Right ventricle myocardium superior (tissue), 1 donor: ENCODE measurements at regions not wholly inside any gene's neighbourhood (a gene's known extent, or its start where the extent isn't known, plus 50 kb on each side); places are given as distances from the start of the nearest gene placed in this dataset.

Experiments
- ATAC-seq: fragments of 200-7000 bp; cut with Tn5 transposase; one replicate; pipeline ENCODE4 v1.9.1; 2020; ENCODE audit warnings: mild to moderate bottlenecking; ENCODE audit not compliant: poor library complexity
- DNase-seq: peaks from one replicate; pipeline ENCODE4 v3.0.0-alpha.2; 2020
- intact Hi-C: fragments of 100-400 bp; cut with DNase I; formaldehyde crosslinking; loops from one replicate; pipeline ENCODE4 v1.11.2; 2022
- donor health status: DM: no; HTN: yes; CAD: no; lungs with severe emphysema.

- intact Hi-C loops: loop anchor here (5.0 kb wide), 1 partner anchor 104 kb away; no protein-coding TSS in a partner anchor
- no peak for DNase-seq
Measured at GRCh38 chr2:39593439-39594393, 72.0 kb upstream of the TMEM178A start.

DNA sequence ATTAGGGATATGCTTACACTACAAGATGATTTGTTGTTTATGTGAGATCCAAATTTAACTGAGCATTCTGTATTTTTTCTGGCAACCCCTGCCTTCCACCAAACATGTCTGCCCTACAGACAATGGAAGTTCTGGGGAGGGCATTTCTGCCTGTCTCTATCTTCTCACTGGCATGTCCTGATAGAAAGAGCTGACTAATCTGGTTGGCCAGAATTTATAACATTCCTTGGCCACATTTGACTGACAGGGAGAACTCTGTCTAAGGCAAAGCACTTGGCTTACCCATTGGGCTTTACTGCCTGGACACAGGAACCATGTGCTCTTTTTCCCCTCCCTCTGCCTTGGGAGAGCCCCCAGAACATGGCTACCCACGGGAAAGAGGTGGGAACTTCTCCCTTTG, 70.6 kb upstream of the TMEM178A start:
- no peak for DNase-seq
- intact Hi-C loops: no loop called here
- ATAC-seq: no peak

More at GRCh38 chr2:39593439-39594393, 72.0 kb upstream of the TMEM178A start:
- ATAC-seq: peak; percentile 92

- intact Hi-C loops: no loop called here
- no peak for DNase-seq
- no peak for ATAC-seq
Measured at GRCh38 chr2:39597314-39597713, 68.4 kb upstream of the TMEM178A start.

DNA sequence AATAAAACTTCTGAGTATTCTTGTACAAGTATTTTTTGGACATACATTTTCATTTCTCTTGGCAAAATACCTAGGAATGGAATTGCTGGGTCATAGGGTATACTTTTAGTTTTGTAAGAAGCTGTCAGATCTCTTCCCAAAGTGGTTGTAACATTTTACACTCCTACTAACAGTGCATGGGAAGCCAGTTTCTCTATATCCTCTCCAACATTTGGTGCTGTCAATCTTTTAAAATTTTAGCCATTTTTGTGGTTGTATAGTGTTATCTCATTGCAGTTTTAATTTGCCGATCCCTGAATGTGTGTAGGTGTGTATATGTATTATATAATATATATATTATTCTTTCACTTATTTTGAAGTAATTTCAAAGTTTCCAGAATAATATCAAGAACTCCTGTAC, 63.1 kb upstream of the TMEM178A start:
- intact Hi-C loops: loop anchor here (10.0 kb wide), 1 partner anchor 52 kb away; no protein-coding TSS in a partner anchor
- ATAC-seq: no peak

DNA sequence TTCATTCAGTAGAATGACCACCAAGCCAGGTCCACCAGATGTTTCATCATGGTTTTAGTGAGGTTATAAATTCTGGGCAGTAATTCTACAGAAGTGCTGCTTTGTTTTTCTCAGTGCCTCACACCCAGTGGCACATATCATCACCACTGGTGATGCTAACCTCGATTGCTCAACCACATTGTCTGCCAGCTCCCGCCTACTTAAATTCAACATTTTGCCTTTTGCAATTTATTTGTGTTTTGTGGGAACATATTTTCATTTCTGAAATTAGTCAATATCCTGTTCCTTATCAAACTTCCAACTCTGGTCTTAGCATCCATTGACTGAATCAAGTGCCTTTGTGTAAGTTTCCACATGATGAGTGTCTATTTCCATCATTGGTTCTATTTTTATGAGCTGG, 62.3 kb upstream of the TMEM178A start:
- DNase-seq (no peak), ATAC-seq (no peak)
- intact Hi-C loops: loop anchor here (10.0 kb wide), 1 partner anchor 51 kb away; no protein-coding TSS in a partner anchor

More for the DNA sequence above, 63.1 kb upstream of the TMEM178A start:
- DNase-seq: no peak

GRCh38 chr2:39604866-39605265, 60.9 kb upstream of the TMEM178A start:
- DNase-seq (no peak), ATAC-seq (no peak)
- intact Hi-C loops: loop anchor here (10.0 kb wide), 1 partner anchor 50 kb away; no protein-coding TSS in a partner anchor

- DNase-seq (no peak), ATAC-seq (no peak)
- intact Hi-C loops: loop anchor here (10.0 kb wide), 1 partner anchor 48 kb away; no protein-coding TSS in a partner anchor
Measured at GRCh38 chr2:39606585-39606984, 59.1 kb upstream of the TMEM178A start.

DNA sequence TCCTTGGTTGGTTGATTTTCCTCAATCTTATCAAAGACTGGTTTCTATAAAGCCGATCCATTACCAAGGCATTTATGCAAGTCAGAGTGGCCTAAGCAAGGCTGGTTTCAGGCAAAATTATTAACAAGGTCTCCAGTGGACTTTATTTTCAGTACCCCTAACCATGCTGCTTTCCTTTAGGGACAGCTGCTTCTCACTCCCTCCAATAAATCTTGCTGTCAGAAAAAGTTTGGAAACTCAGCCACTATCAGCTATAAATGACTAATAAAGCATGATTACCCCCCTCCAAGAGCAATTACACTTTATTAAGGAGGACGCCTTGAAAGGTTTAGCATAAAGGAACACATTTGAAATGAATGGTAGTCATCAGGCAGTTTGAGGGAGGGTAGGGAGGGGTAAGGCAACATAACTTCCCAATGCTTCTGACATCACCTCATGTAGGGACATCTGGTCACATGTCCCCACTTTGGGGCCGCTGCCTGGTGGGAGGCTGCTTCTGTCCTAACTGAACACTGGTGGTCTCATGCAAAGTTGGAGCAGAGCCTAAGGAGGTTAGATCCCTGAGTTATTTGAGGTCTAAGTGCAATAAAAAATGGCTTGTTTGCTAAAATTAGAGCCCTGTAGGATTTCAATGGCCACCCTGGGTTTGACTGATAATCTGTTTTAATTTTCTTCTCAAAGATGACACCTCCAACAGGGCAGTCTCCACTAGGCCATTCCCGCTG, 58.0 kb upstream of the TMEM178A start:
- DNase-seq: no peak
- ATAC-seq: no peak
- intact Hi-C loops: loop anchor here (10.0 kb wide), 1 partner anchor 47 kb away; no protein-coding TSS in a partner anchor

- DNase-seq (no peak), ATAC-seq (no peak)
- intact Hi-C loops: loop anchor here (10.0 kb wide), 1 partner anchor 47 kb away; no protein-coding TSS in a partner anchor
Measured at GRCh38 chr2:39608263-39608575, 57.5 kb upstream of the TMEM178A start.

DNA sequence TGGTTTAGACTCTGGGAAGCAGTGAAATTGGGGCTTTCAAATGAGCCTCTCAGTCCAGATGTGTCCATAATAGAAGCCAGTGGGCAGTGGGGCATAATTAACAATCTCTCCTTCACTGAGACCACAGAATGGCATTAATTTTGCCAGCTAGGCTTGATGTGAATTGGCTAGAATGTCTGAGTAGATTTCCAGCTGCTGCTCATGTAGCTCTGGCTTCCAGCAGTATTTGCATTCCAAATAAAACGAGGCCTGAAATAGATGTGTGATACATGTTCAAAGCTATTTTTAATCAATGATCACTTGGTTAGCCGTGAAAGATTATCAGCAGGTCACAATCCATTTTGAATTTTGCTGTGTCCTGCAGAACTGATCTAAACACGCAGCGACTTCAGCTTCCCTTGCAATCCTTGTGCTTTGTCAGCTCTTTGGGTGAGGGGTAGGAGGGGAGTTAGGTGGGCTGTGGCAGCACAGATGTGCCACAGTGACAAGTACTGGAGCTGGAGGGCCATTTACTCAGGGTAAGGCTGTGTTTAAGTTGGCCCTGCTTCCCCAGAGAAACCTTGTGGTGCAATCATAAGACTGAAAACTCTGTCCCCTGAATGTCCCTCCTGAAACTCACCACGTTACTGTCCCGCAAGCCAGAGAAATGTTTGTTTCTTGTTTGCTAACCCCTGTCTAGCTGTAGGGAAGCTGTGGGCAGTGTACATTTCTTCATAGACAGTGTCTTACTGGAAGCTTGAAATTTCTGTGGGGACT, 56.9 kb upstream of the TMEM178A start:
- DNase-seq: no peak
- intact Hi-C loops: loop anchor here (10.0 kb wide), 1 partner anchor 46 kb away; no protein-coding TSS in a partner anchor
- ATAC-seq: peak; percentile 82

GRCh38 chr2:39609917-39610316, 55.8 kb upstream of the TMEM178A start:
- no peak for DNase-seq
- ATAC-seq: no peak
- intact Hi-C loops: loop anchor here (10.0 kb wide), 1 partner anchor 45 kb away; no protein-coding TSS in a partner anchor

GRCh38 chr2:39615675-39616074, 50.0 kb upstream of the TMEM178A start:
- intact Hi-C loops: no loop called here

More at GRCh38 chr2:39615675-39616074, 50.0 kb upstream of the TMEM178A start:
- ATAC-seq: no peak
- DNase-seq: no peak
